GM19463 (cell line): ENCODE measurements at regions not wholly inside any gene's neighbourhood (a gene's known extent, or its start where the extent isn't known, plus 50 kb on each side); places are given as distances from the start of the nearest gene placed in this dataset.
A peak's percentile ranks its signal among the peaks of the same experiment; 100 is the strongest.

Source experiments
- ATAC-seq: cut with Tn5 transposase; IDR thresholded peaks from one replicate; pipeline ENCODE4 v1.9.1; 2021; ENCODE audit warnings: mild to moderate bottlenecking, moderate library complexity; ENCODE audit not compliant: unreplicated experiment

DNA sequence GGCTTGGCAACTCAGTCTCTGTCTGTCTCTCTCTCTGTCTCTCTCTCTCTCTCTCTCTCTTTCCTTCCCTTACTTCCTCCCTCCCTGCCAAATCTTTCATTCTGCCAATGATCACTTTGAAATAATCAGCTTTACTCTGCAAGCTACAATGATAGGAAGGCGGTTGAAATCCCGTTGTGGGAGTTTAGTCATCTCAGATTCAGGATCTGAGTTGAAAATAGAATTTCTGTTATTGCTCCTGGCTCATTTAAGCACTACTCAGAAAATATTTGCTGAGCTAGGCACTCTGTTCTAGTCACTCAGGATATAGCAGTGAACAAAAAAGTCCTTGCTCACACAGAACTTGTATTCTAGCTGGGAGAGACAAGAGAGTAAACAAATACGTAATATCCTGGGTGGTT lies 56.3 kb upstream of the DCTD start:
- no peak for ATAC-seq

DNA sequence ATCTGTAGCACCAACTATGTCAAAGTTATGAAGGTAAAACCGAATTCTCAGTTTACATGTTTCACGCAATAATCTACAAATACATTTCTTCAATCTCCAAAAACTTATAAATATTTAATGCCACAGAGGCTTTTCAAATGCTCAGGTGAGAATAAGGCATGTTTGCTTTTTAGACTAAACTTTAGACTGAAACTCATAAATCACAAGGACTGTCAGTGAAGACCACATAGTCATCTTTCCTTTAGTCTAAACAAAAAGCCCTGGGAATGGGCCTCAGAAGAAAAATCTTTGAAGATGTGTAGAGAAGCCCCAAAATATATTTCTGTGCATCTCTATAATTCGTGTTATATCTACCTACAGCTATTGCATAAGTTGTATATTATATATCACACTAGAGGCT lies 54.5 kb upstream of the DCTD start:
- no peak for ATAC-seq

DNA sequence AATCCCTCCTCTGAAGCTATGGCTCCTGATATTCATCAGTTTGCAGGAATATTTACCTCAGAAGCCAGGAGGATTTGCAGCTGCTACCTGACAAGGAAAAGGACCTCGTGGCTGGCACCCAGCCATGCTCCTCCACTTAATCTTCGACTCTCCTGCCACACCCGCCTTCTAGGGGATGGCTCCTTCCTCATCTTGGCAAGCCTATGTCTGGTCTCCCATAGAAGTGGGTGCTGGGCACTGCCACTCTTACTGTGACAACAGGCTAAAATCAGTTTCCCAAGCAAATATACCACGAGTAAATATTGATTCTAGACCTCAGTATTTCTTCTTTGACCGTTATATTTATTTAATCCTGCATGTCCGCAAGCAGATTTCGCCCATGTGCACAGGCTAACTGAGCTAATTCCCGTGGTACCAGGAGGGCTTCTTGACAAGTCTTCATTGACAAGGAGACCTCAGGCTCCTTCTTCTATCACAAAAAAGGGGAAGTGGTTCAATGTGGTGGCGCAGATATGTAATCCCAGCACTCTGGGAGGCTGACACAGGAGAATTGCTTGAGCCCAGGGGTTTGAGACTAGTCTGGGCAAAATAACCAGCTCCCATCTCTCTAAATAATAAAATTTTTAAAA lies 52.6 kb upstream of the DCTD start:
- ATAC-seq, result peak; percentile 68

DNA sequence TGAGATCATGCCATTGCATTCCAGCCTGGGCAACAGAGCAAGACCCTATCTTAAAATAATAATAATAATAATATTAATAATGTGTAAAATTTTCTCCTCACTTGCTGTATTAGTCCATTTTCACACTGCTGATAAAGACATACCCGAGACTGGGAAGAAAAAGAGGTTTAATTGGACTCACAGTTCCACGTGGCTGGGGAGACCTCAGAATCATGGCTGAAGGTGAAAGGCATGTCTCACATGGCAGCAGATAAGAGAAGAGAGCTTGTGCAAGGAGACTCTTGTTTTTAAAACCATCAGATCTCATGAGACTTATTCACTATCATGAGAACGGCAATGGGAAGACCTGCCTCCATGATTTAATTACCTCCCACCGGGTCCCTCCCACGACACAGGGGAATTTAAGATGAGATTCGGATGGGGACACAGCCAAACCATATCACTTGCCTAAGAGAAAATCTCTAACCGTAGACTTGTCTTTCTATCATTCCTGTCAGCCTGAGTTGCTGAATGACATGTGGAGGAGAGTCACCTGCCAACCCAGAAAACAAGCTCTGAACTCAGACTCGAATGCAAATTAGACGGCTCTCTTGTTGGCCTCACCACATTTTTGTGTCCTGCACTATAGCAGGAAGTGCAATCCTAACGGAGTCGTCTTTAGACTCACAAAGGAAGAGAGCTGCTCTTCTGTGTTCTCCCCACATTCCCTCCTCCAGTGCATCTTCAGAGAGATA lies 51.9 kb upstream of the DCTD start:
- ATAC-seq, result peak; percentile 28

DNA sequence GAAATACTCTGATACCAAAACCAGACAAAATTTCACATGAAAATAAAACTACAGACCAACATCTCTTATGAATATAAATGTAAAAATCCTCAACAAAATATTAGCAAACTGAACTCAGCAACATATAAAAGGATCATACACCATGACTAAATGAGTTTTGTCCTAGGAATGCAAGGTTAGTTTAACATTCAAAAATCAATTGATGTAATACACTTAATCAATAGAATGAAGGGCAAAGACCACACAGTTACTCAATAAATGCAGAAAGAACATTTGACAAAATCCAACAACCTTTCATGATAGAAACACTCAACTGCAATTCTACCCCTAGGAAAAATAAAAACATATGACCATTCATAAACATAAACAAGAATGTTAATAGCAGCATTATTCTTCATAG lies 50.2 kb upstream of the DCTD start:
- ATAC-seq, result no peak
